ENCODE measurements at regions not wholly inside any gene's neighbourhood (a gene's known extent, or its start where the extent isn't known, plus 50 kb on each side); places are given as distances from the start of the nearest gene placed in this dataset.

DNA sequence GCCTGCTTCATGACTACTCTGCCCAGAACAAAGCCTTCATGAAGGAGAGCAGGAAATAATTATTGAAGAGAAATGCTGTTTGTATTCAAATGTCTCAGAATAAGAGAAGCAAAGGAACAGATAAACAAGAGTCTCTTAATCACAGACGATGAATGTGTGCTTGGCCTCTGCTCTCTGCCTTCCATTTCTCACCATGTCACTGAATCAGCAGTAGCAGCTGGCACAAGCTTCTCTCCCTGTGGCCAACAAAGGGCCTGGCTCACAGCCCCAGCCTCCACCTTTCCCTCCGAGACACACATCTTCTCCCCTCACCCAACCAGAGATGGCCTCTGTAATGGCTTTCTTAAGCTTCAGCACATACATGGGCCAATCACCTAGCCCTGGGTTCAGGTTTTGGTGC lies 128.1 kb upstream of the SLIT3 start (continued):
- TF ChIP-seq, protein P1, sequence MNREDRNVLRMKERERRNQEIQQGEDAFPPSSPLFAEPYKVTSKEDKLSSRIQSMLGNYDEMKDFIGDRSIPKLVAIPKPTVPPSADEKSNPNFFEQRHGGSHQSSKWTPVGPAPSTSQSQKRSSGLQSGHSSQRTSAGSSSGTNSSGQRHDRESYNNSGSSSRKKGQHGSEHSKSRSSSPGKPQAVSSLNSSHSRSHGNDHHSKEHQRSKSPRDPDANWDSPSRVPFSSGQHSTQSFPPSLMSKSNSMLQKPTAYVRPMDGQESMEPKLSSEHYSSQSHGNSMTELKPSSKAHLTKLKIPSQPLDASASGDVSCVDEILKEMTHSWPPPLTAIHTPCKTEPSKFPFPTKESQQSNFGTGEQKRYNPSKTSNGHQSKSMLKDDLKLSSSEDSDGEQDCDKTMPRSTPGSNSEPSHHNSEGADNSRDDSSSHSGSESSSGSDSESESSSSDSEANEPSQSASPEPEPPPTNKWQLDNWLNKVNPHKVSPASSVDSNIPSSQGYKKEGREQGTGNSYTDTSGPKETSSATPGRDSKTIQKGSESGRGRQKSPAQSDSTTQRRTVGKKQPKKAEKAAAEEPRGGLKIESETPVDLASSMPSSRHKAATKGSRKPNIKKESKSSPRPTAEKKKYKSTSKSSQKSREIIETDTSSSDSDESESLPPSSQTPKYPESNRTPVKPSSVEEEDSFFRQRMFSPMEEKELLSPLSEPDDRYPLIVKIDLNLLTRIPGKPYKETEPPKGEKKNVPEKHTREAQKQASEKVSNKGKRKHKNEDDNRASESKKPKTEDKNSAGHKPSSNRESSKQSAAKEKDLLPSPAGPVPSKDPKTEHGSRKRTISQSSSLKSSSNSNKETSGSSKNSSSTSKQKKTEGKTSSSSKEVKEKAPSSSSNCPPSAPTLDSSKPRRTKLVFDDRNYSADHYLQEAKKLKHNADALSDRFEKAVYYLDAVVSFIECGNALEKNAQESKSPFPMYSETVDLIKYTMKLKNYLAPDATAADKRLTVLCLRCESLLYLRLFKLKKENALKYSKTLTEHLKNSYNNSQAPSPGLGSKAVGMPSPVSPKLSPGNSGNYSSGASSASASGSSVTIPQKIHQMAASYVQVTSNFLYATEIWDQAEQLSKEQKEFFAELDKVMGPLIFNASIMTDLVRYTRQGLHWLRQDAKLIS (CRISPR knock-in tag; IDR thresholded peaks at IDR 0.05) = no peak
- no peak for TF ChIP-seq PLRG1 (conservative IDR thresholded peaks at IDR 0.05)

DNA sequence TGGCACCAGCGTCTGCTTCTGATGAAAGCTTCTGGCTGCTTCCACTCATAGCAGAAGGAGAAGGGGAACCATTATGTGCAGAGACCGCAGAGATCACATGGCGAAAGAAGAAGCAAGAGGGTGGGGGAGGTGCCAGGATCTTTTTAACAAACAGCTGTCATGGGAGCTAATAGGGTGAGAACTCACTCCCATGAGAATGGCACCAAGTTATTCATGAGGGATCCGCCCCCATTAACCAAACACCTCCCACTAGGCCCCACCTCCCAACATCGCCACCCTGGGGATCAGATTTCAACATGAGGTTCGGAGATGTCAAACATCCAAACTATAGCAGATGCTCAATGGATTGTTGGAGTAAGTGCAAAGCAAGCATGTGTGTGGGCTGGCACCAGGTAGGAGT lies 125.8 kb upstream of the SLIT3 start:
- POLR2A ChIA-PET = no interaction called here
- in situ Hi-C loops (cut with HindIII; ENCODE audit: extremely low pct_ligation_motif_present, low pct_unique_long_range_greater_than_20kb) = no loop called here
- TF ChIP-seq THAP11 (CRISPR knock-in tag; IDR thresholded peaks at IDR 0.05) (no peak), BCL6 (CRISPR knock-in tag; IDR thresholded peaks at IDR 0.05) (no peak), ZNF143 (CRISPR knock-in tag; IDR thresholded peaks at IDR 0.05) (no peak), NAIF1 (CRISPR knock-in tag; IDR thresholded peaks at IDR 0.05; ENCODE audit: borderline replicate concordance) (no peak), NRL (CRISPR knock-in tag; IDR thresholded peaks at IDR 0.05; ENCODE audit: borderline replicate concordance) (no peak), TCF12 (IDR thresholded peaks at IDR 0.05) (no peak), TCF12 (CRISPR knock-in tag; IDR thresholded peaks at IDR 0.05) (no peak), ZNF768 (CRISPR knock-in tag; IDR thresholded peaks at IDR 0.05) (no peak), PHF5A (CRISPR knock-in tag; IDR thresholded peaks at IDR 0.05; ENCODE audit: low read depth, unreplicated experiment) (no peak), ARHGAP35 (CRISPR knock-in tag; IDR thresholded peaks at IDR 0.05; ENCODE audit: borderline replicate concordance) (no peak)
- TF ChIP-seq, protein P2, sequence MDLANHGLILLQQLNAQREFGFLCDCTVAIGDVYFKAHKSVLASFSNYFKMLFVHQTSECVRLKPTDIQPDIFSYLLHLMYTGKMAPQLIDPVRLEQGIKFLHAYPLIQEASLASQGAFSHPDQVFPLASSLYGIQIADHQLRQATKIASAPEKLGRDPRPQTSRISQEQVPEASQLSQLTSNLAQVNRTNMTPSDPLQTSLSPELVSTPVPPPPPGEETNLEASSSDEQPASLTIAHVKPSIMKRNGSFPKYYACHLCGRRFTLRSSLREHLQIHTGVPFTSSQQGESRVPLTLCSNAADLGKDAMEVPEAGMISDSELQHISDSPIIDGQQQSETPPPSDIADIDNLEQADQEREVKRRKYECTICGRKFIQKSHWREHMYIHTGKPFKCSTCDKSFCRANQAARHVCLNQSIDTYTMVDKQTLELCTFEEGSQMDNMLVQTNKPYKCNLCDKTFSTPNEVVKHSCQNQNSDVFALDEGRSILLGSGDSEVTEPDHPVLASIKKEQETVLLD (CRISPR knock-in tag; IDR thresholded peaks at IDR 0.05; ENCODE audit: low read depth) = no peak
- TF ChIP-seq, protein P3, sequence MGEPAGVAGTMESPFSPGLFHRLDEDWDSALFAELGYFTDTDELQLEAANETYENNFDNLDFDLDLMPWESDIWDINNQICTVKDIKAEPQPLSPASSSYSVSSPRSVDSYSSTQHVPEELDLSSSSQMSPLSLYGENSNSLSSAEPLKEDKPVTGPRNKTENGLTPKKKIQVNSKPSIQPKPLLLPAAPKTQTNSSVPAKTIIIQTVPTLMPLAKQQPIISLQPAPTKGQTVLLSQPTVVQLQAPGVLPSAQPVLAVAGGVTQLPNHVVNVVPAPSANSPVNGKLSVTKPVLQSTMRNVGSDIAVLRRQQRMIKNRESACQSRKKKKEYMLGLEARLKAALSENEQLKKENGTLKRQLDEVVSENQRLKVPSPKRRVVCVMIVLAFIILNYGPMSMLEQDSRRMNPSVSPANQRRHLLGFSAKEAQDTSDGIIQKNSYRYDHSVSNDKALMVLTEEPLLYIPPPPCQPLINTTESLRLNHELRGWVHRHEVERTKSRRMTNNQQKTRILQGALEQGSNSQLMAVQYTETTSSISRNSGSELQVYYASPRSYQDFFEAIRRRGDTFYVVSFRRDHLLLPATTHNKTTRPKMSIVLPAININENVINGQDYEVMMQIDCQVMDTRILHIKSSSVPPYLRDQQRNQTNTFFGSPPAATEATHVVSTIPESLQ (CRISPR knock-in tag; conservative IDR thresholded peaks at IDR 0.05) = no peak
- TF ChIP-seq, protein P4, sequence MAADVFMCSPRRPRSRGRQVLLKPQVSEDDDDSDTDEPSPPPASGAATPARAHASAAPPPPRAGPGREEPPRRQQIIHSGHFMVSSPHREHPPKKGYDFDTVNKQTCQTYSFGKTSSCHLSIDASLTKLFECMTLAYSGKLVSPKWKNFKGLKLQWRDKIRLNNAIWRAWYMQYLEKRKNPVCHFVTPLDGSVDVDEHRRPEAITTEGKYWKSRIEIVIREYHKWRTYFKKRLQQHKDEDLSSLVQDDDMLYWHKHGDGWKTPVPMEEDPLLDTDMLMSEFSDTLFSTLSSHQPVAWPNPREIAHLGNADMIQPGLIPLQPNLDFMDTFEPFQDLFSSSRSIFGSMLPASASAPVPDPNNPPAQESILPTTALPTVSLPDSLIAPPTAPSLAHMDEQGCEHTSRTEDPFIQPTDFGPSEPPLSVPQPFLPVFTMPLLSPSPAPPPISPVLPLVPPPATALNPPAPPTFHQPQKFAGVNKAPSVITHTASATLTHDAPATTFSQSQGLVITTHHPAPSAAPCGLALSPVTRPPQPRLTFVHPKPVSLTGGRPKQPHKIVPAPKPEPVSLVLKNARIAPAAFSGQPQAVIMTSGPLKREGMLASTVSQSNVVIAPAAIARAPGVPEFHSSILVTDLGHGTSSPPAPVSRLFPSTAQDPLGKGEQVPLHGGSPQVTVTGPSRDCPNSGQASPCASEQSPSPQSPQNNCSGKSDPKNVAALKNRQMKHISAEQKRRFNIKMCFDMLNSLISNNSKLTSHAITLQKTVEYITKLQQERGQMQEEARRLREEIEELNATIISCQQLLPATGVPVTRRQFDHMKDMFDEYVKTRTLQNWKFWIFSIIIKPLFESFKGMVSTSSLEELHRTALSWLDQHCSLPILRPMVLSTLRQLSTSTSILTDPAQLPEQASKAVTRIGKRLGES (CRISPR knock-in tag; IDR thresholded peaks at IDR 0.05; ENCODE audit: borderline replicate concordance) = no peak

More for the DNA sequence above, 125.8 kb upstream of the SLIT3 start:
- intact Hi-C loops (cut with micrococcal nuclease; ENCODE audit: unreplicated experiment) = no loop called here
- no peak for ATAC-seq
- Histone ChIP-seq H3K4me3 (replicated peaks in 1 of 3; ENCODE audit: insufficient read depth in 1 of 3, low read depth in 2 of 3, low read length in 3 of 3) (no peak overlapping the region), H3K27me3 (ENCODE audit: control insufficient read depth in 1 of 2, insufficient read depth in 2 of 2, low read length in 2 of 2) (no peaks in the 10 kb centered on the region), H3K4me1 (ENCODE audit: insufficient read depth, low read length) (no peaks in the 10 kb centered on the region), H3K27ac (ENCODE audit: extremely low read length, insufficient read depth, low read length) (no peak overlapping the region), H3K4me2 (ENCODE audit: low read depth, low read length) (no peak overlapping the region), H3K79me2 (ENCODE audit: insufficient read depth, low read length) (no peaks in the 10 kb centered on the region), H2AFZ (ENCODE audit: low read length) (no peak overlapping the region), H3K9me3 (ENCODE audit: low read length) (no peaks in the 10 kb centered on the region), H3K9ac (ENCODE audit: insufficient read depth, low read depth, low read length) (no peak overlapping the region), H4K20me1 (ENCODE audit: insufficient read depth, low read length) (no peaks in the 10 kb centered on the region), H3K36me3 (replicated peaks in 1 of 2; ENCODE audit: control insufficient read depth in 1 of 2, insufficient read depth in 2 of 2, low read length in 2 of 2) (no peaks in the 10 kb centered on the region)
- FAIRE-seq = no peak
- no TSS peak for BruUV-seq (replicated peaks)
- 35% methylated on average over 6 of the region's 6 CpGs for WGBS (ENCODE audit: low lambda C conversion rate)
- CTCF ChIA-PET (ENCODE audit: low intra/inter-chr PET ratio, low total read pairs) = no interaction called here
- no peak for DNase-seq (ENCODE audit: low spot score)

All from HepG2 (cell line).